HG02588 (cell line): ENCODE measurements at regions not wholly inside any gene's neighbourhood (a gene's known extent, or its start where the extent isn't known, plus 50 kb on each side); places are given as distances from the start of the nearest gene placed in this dataset.
"Not testable (repeated sequence)": the region's sequence is repeated elsewhere in the genome, so short reads cannot be mapped to it uniquely, and the experiment has no call there.

Experiments
- ATAC-seq: cut with Tn5 transposase; IDR thresholded peaks from one replicate; pipeline ENCODE4 v1.9.1; 2021; ENCODE audit warnings: mild to moderate bottlenecking, moderate library complexity; ENCODE audit not compliant: unreplicated experiment

GRCh38 chr5:158039911-158040347, 181.0 kb upstream of the CLINT1 start:
- ATAC-seq: peak; percentile 80

DNA sequence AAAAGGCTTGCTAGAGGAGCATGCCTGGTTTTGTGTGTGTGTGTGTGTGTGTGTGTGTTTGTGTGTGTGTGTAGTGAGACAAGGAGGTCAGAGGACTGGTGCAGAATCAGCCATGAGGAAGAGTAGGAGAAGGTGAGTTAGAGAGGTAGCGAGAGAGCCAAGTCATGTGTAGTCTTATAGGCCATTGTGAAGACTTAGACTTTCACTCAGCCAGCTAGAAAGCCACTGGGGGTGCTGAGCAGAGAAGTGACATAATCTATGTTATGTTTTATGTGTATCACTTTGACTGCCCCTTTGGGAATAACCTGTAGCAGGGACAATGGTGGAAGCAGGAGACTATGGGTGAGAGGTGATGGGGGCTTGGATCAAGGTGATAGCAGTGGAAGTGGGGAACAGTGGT, 180.5 kb upstream of the CLINT1 start:
- ATAC-seq: no peak

GRCh38 chr5:158036983-158037595, 178.1 kb upstream of the CLINT1 start:
- ATAC-seq: not testable (repeated sequence)

DNA sequence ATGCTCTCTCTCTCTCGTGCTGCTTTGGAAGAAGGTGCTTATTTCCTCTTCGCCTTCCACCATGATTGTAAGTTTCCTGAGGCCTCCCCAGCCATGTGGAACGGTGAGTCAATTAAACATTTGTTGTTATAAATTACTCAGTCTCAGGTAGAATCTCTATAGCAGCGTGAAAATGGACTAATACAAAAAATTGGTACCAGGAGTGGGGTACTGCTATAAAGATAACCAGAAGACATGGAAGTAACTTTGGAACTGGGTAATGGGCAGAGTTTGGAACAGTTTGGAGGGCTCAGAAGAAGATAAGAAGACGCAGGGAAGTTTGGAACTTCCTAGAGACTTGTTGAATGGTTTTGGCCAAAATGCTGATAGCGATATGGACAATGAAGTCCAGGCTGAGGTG, 175.6 kb upstream of the CLINT1 start:
- ATAC-seq: not testable (repeated sequence)

- no peak for ATAC-seq
These were observed 174.8 kb upstream of the CLINT1 start for GRCh38 chr5:158033724-158034123.

DNA sequence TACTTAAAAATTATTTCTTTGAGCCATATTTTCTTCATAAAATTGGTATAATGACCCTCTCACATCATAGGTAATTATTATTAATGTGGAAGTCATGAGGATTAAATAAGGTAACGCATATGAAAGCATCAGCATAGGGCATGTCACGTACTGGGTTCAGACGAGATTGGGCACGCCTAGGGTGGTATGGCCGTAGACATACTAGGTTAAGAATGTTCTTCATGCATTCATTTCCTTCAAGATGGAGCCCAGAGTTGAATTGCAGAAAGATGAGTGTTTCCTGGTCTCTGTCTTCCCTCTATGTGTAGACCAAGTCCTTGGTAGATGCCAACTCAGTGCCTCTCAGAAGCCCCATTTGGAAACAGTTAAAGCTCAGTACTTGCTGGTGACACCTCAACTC, 174.1 kb upstream of the CLINT1 start:
- ATAC-seq: no peak

- no peak for ATAC-seq
These were observed 173.3 kb upstream of the CLINT1 start for GRCh38 chr5:158032246-158032645.

GRCh38 chr5:158027806-158028775, 169.1 kb upstream of the CLINT1 start:
- no peak for ATAC-seq

DNA sequence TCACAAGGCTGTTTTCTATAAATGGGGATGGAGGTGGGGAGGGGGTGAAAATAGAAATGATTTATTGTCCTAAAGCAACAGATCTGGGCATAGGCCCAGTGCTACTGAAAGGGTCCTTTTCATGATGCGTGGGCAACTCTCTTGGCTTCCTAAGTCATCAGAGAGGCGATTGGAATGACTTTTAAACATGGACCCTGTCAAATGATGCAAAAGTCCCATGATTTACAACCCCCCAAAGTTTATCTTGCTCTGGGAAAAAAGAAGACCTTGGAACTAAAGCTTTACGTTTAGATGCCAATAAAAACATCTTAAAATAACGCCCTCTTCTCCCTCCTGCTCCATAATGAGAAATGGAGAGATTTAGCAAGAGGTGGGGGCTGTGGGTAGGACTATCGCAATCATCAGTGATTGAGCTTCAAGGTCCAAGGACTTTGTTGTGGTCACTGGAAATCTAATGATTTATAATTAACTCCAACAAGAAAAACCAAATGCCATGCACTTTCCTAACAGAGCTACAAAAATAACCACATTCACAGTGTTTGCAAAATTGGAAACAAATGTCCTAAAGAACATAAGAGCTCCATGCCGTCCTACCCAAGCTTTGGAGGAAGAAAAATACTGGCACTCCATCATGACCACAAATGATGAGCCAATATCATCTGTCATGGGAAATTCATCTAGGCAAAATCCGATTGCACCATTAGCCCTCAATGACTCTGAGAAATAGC, 167.5 kb upstream of the CLINT1 start:
- ATAC-seq: no peak

DNA sequence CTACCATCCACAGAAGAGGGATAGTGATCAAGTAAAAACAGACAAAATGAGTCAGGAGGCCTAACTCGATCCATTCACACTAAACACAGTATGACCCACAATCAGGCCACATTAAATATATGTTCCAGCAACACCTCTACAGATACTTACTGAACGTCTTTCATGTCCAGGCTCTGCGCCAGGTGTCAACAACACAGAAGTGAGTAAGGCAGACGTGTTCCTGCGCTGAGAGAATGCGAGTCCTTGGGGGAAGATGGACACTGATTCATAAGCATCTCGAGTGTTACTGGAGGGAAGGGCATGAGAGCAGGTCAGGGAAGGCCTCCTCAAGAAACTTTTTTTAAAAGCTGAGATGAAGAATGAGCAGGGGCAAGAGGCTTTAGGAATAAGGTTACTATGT, 164.3 kb upstream of the CLINT1 start:
- ATAC-seq: no peak

DNA sequence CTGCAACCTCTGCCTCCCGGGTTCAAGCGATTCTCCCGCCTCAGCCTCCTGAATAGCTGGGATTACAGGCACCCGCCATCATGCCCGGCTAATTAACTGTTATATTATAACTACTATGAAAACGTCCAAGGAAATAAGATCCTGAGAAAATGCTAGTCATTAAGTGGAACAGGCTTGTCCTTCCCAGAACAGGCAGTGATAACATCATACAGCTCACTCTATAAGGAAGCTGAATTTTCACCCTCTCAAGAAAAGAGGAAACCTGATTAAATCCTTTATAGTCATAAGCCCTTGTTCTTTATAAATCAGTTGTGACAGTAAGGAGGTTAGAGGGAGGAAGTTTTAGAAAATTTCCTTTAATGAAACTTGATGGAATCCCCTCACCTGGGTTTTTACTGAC, 163.9 kb upstream of the CLINT1 start:
- ATAC-seq: no peak

- no peak for ATAC-seq
These were observed 163.4 kb upstream of the CLINT1 start for GRCh38 chr5:158022393-158022792.

- no peak for ATAC-seq
These were observed 161.8 kb upstream of the CLINT1 start for GRCh38 chr5:158020555-158021418.

- ATAC-seq: no peak
These were observed 158.5 kb upstream of the CLINT1 start for GRCh38 chr5:158017469-158017868.

GRCh38 chr5:158014372-158014771, 155.4 kb upstream of the CLINT1 start:
- ATAC-seq: no peak

DNA sequence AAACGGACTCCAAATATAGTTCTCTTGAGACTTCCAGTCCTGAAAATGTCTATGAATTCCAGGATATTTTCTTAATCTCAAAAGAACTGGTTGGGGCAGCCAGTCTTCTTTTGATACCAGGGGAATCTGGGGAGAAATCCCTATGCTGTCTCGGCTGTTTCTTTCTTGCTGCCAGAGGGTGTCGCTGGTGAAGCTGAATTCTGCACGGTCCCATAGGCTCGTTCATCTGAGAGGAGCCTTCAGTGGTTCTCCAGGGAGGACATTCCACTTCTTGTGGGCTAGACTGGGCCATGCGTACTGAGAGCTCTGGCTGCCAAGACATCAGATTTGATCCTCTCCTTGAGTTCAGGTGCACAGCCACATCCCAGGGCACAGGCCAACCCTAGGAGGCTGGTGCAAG, 155.0 kb upstream of the CLINT1 start:
- ATAC-seq: no peak

DNA sequence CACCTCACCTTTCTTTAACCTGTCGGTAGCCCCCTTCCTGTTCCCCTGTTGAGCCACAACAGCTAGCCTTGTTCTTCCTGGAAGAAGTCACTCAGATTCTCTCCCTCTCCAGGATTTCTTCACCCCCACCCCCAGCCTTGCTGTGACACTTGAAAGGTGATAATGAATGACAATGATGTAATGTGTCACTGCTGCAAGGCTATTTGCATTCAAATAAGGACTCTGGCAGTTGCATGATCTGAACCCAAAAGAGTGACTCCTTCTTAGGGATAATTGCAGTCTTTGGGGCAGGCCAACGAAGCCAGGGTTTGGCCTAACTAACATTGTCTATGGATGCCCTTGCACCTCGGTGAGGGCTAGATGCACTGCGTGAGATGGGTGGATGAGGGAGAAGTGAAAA, 154.4 kb upstream of the CLINT1 start:
- ATAC-seq: no peak

DNA sequence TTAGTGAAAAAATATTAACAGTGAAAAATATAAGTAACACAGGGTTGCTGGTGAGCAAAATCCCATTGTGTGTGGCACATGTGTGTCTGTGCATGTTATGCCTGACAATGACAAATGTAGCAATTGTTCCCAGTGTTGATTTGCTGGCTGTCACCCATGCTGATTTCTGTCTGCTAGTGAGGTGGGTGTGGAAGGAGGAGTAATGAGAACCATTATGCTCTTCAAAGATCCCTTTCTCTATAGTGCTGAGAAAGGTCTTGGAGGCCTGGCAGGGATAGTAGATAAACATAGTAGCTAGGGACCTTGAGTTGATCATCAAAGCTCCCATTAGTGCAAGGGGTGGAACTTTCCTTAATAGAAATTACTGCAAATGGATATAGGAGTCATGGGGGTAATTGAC, 152.5 kb upstream of the CLINT1 start:
- no peak for ATAC-seq

DNA sequence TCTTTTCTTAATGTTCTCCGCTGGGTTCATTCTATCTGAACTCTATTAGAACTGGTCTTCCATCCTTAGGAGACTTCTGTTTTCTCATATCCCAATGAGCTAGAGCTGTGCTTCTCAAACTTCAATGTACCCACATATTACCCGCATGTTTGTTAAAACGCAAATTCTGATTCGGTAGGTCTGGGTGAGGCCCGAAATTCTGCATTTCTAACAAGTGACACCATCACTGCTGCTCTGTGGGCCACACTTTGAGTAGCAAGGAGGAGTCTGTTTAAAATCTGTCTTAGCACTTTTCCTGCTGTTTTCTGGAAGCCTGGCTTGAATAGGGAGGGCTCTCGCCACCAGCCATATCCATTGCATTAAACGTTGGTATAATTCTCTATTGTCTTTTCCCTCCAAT, 151.9 kb upstream of the CLINT1 start:
- ATAC-seq: no peak

GRCh38 chr5:158007336-158007735, 148.4 kb upstream of the CLINT1 start:
- ATAC-seq: no peak

- no peak for ATAC-seq
These were observed 140.8 kb upstream of the CLINT1 start for GRCh38 chr5:157999696-158000095.
